GM12878 (cell line): ENCODE measurements at regions not wholly inside any gene's neighbourhood (a gene's known extent, or its start where the extent isn't known, plus 50 kb on each side); places are given as distances from the start of the nearest gene placed in this dataset.

Experiments used
- ATAC-seq: fragments of 200-7000 bp; cut with Tn5 transposase; 3 replicates; pipeline ENCODE4 v1.9.1; 2020; ENCODE audit warnings: mild to moderate bottlenecking, moderate library complexity
- BruUV-seq: library from RNA; stranded (reverse); fragments of 400-500 nt; replicated peaks from 2 replicates; lab custom pipeline; 2021; lab: Mats Ljungman, UMichigan
- CTCF ChIA-PET: fragments of 300-600 bp; sonication (Branson Sonifier 250); formaldehyde crosslinking; extraction: SDS; loops from one replicate; lab custom pipeline; 2021; ENCODE audit warnings: inconsistent platforms; lab: Yijun Ruan, JAX
- POLR2A ChIA-PET: fragments of 350-600 bp; formaldehyde crosslinking; extraction: SDS; loops from one replicate; lab custom pipeline; 2021; ENCODE audit warnings: inconsistent platforms; lab: Charles Lee
- RAD21 ChIA-PET: fragments of 300-600 bp; sonication (Branson Sonifier 250); formaldehyde crosslinking; loops from one replicate; lab custom pipeline; 2023; ENCODE audit warnings: antibody characterized with exemption; ENCODE audit not compliant: unreplicated experiment; lab: Charles Lee
- SMC1A ChIA-PET: fragments of 300-600 bp; sonication (Branson Sonifier 250); formaldehyde crosslinking; loops from one replicate; lab custom pipeline; 2023; ENCODE audit not compliant: unreplicated experiment, uncharacterized antibody; lab: Charles Lee
- DNase-seq: peaks from one replicate; pipeline ENCODE4 v3.0.0-alpha.2; 2011; ENCODE audit warnings: low read depth, low spot score
- FAIRE-seq: peaks from 3 replicates; lab custom pipeline; 2011; peaks lifted over from hg19 to GRCh38; lab: Jason Lieb, UNC
- H2AFZ ChIP-seq: 2 replicates; pipeline ENCODE4 v1.6.0; 2011; ENCODE audit warnings: low read depth, low read length, control low read depth; ENCODE audit not compliant: control insufficient read depth
- H3K27ac ChIP-seq: 2 replicates; pipeline ENCODE4 v1.5.1; 2011; ENCODE audit warnings: control low read depth; ENCODE audit not compliant: control insufficient read depth, insufficient read depth
- H3K27me3 ChIP-seq, 2 experiments: replicated peaks in 1 of 2; 2 replicates each; pipeline versions ENCODE4 v1.6.0 to v1.6.1; 2011; ENCODE audit warnings: low read length in 1 of 2; ENCODE audit not compliant: control insufficient read depth in 2 of 2, insufficient read depth in 2 of 2
- H3K36me3 ChIP-seq, 2 experiments: 2 replicates each; pipeline ENCODE4 v1.5.1; 2011; ENCODE audit warnings: low read length in 1 of 2; ENCODE audit not compliant: control insufficient read depth in 2 of 2, insufficient read depth in 2 of 2
- H3K4me1 ChIP-seq: 2 replicates; pipeline ENCODE4 v1.6.1; 2011; ENCODE audit warnings: mild to moderate bottlenecking, low read length, moderate library complexity, mixed read lengths; ENCODE audit not compliant: control insufficient read depth, insufficient read depth
- H3K4me2 ChIP-seq: 2 replicates; pipeline ENCODE4 v1.6.0; 2011; ENCODE audit warnings: control low read depth; ENCODE audit not compliant: control insufficient read depth, insufficient read depth
- H3K4me3 ChIP-seq: fragments of 200-600 bp; sonication (generic); 2 replicates; pipeline ENCODE4 v1.5.1; 2016
- H3K79me2 ChIP-seq: 2 replicates; pipeline ENCODE4 v1.6.0; 2011; ENCODE audit warnings: low read length; ENCODE audit not compliant: control insufficient read depth, insufficient read depth
- H3K9ac ChIP-seq: 2 replicates; pipeline ENCODE4 v1.8.0; 2011; ENCODE audit warnings: low read length, control low read depth, mixed read lengths; ENCODE audit not compliant: control insufficient read depth, insufficient read depth
- H3K9me3 ChIP-seq: replicated peaks from 3 replicates; pipeline ENCODE4 v1.5.1; 2011; ENCODE audit warnings: mild to moderate bottlenecking, low read length; ENCODE audit not compliant: control insufficient read depth, insufficient read depth
- H4K20me1 ChIP-seq: 2 replicates; pipeline ENCODE4 v1.6.0; 2011; ENCODE audit not compliant: control insufficient read depth, insufficient read depth
- FOXM1 ChIP-seq: IDR thresholded peaks from 2 replicates; pipeline ENCODE4 v1.6.1; 2012; ENCODE audit warnings: low read depth, mild to moderate bottlenecking, inconsistent platforms, low read length, moderate library complexity
- HDAC6 ChIP-seq: fragments of 200-600 bp; sonication (generic); IDR thresholded peaks from one replicate; pipeline ENCODE4 v1.8.0; 2017; ENCODE audit warnings: antibody characterized with exemption; ENCODE audit not compliant: unreplicated experiment
- IRF4 ChIP-seq: IDR thresholded peaks from 2 replicates; pipeline ENCODE4 v1.6.1; 2011; ENCODE audit warnings: low read depth, low read length
- NFYB ChIP-seq: IDR thresholded peaks from 2 replicates; pipeline ENCODE4 v1.6.1; 2011; ENCODE audit warnings: low read depth, mild to moderate bottlenecking, low read length, improper control_type of control experiment, moderate library complexity; ENCODE audit not compliant: insufficient read depth
- NR2C1 ChIP-seq: fragments of 450-650 bp; IDR thresholded peaks from 2 replicates; pipeline ENCODE4 v1.6.1; 2017; ENCODE audit warnings: antibody characterized with exemption, mild to moderate bottlenecking, moderate library complexity
- PKNOX1 ChIP-seq: fragments of 450-650 bp; IDR thresholded peaks from 2 replicates; pipeline ENCODE4 v1.6.1; 2016; ENCODE audit warnings: mild to moderate bottlenecking
- RAD21 ChIP-seq: IDR thresholded peaks from 2 replicates; pipeline ENCODE4 v1.6.1; 2011; ENCODE audit warnings: mild to moderate bottlenecking, low read depth, low read length, moderate library complexity; ENCODE audit not compliant: insufficient read depth
- SMAD1 ChIP-seq: fragments of 450-650 bp; IDR thresholded peaks from 2 replicates; pipeline ENCODE4 v1.6.1; 2018; ENCODE audit warnings: mild to moderate bottlenecking, low read depth; ENCODE audit not compliant: partially characterized antibody
- SPI1 ChIP-seq: IDR thresholded peaks from 2 replicates; pipeline ENCODE4 v1.6.1; 2011; ENCODE audit warnings: low read depth, mild to moderate bottlenecking, low read length, moderate library complexity, borderline replicate concordance; ENCODE audit not compliant: insufficient read depth
- WGBS: methylation state at CpG from one replicate; pipeline ENCODE4 v1.1.6; 2016; ENCODE audit warnings: low lambda C conversion rate; ENCODE audit not compliant: insufficient replicate concordance, insufficient coverage; ENCODE audit errors: missing lambda C conversion rate; 5-methylcytosine and 5-hydroxymethylcytosine counted together
- in situ Hi-C: fragments of 300-500 bp; cut with MboI; formaldehyde crosslinking; loops from 9 replicates; pipeline ENCODE4 v1.14.3; 2018; ENCODE audit warnings: mixed read lengths
- intact Hi-C: fragments of 100-400 bp; cut with micrococcal nuclease; formaldehyde crosslinking; loops from one replicate; pipeline ENCODE4 v1.14.2; 2022; ENCODE audit not compliant: unreplicated experiment
- TF ChIP-seq, protein P1 (sequence below): IDR thresholded peaks from 2 replicates; pipeline ENCODE4 v1.6.1; 2012; ENCODE audit warnings: low read depth, low read length, improper control_type of control experiment
- TF ChIP-seq, protein P2 (sequence below): fragments of 450-650 bp; formaldehyde crosslinking; IDR thresholded peaks from 2 replicates; pipeline ENCODE4 v1.4.0; 2020; ENCODE audit warnings: mild to moderate bottlenecking, moderate library complexity
- TF ChIP-seq, protein P3 (sequence below): IDR thresholded peaks from 2 replicates; pipeline ENCODE4 v1.6.1; 2012; ENCODE audit warnings: mild to moderate bottlenecking, low read depth, low read length
- TF ChIP-seq, protein P4 (sequence below): IDR thresholded peaks from 2 replicates; pipeline ENCODE4 v1.6.1; 2012; ENCODE audit warnings: low read depth, low read length, improper control_type of control experiment

DNA sequence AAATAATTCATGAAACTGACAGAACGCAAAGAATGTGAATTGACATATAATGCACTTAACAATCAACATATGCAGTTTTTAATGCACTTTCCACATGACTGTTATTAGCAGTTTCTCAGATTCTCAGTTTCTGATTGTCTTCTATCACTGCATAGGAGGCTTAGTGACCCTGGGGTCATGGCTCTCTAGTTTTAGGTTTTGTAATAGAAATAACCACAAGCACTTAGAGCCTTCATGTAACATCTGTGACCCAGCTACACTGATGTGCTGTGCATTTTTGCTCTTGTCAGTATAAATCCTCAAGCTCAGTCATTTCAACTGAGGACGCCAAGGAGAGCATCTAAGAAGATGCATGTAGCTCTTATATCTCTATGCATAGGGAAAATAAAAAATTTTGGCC lies 163.1 kb upstream of the IZUMO3 start:
- in situ Hi-C loops, result no loop called here
- Histone ChIP-seq H3K9me3 (no peaks in the 10 kb centered on the region), H3K4me2 (no peak overlapping the region), H3K4me1 (no peaks in the 10 kb centered on the region), H3K27ac (no peak overlapping the region), H3K4me3 (no peak overlapping the region), H4K20me1 (no peaks in the 10 kb centered on the region), H3K27me3 (no peaks in the 10 kb centered on the region), H2AFZ (no peak overlapping the region), H3K9ac (no peak overlapping the region), H3K36me3 (no peaks in the 10 kb centered on the region), H3K79me2 (no peaks in the 10 kb centered on the region)
- RAD21 ChIA-PET, result no interaction called here
- no TSS peak for BruUV-seq
- TF ChIP-seq, protein P1, sequence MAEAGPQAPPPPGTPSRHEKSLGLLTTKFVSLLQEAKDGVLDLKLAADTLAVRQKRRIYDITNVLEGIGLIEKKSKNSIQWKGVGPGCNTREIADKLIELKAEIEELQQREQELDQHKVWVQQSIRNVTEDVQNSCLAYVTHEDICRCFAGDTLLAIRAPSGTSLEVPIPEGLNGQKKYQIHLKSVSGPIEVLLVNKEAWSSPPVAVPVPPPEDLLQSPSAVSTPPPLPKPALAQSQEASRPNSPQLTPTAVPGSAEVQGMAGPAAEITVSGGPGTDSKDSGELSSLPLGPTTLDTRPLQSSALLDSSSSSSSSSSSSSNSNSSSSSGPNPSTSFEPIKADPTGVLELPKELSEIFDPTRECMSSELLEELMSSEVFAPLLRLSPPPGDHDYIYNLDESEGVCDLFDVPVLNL, result no peak
- no peak for TF ChIP-seq NR2C1
- TF ChIP-seq, protein P2, sequence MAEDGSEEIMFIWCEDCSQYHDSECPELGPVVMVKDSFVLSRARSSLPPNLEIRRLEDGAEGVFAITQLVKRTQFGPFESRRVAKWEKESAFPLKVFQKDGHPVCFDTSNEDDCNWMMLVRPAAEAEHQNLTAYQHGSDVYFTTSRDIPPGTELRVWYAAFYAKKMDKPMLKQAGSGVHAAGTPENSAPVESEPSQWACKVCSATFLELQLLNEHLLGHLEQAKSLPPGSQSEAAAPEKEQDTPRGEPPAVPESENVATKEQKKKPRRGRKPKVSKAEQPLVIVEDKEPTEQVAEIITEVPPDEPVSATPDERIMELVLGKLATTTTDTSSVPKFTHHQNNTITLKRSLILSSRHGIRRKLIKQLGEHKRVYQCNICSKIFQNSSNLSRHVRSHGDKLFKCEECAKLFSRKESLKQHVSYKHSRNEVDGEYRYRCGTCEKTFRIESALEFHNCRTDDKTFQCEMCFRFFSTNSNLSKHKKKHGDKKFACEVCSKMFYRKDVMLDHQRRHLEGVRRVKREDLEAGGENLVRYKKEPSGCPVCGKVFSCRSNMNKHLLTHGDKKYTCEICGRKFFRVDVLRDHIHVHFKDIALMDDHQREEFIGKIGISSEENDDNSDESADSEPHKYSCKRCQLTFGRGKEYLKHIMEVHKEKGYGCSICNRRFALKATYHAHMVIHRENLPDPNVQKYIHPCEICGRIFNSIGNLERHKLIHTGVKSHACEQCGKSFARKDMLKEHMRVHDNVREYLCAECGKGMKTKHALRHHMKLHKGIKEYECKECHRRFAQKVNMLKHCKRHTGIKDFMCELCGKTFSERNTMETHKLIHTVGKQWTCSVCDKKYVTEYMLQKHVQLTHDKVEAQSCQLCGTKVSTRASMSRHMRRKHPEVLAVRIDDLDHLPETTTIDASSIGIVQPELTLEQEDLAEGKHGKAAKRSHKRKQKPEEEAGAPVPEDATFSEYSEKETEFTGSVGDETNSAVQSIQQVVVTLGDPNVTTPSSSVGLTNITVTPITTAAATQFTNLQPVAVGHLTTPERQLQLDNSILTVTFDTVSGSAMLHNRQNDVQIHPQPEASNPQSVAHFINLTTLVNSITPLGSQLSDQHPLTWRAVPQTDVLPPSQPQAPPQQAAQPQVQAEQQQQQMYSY (CRISPR knock-in tag), result no peak
- TF ChIP-seq IRF4, result no peak
- TF ChIP-seq FOXM1, result no peak
- TF ChIP-seq RAD21, result no peak
- TF ChIP-seq HDAC6, result no peak
- no peak for TF ChIP-seq SPI1
- no peak for TF ChIP-seq NFYB
- TF ChIP-seq, protein P3, sequence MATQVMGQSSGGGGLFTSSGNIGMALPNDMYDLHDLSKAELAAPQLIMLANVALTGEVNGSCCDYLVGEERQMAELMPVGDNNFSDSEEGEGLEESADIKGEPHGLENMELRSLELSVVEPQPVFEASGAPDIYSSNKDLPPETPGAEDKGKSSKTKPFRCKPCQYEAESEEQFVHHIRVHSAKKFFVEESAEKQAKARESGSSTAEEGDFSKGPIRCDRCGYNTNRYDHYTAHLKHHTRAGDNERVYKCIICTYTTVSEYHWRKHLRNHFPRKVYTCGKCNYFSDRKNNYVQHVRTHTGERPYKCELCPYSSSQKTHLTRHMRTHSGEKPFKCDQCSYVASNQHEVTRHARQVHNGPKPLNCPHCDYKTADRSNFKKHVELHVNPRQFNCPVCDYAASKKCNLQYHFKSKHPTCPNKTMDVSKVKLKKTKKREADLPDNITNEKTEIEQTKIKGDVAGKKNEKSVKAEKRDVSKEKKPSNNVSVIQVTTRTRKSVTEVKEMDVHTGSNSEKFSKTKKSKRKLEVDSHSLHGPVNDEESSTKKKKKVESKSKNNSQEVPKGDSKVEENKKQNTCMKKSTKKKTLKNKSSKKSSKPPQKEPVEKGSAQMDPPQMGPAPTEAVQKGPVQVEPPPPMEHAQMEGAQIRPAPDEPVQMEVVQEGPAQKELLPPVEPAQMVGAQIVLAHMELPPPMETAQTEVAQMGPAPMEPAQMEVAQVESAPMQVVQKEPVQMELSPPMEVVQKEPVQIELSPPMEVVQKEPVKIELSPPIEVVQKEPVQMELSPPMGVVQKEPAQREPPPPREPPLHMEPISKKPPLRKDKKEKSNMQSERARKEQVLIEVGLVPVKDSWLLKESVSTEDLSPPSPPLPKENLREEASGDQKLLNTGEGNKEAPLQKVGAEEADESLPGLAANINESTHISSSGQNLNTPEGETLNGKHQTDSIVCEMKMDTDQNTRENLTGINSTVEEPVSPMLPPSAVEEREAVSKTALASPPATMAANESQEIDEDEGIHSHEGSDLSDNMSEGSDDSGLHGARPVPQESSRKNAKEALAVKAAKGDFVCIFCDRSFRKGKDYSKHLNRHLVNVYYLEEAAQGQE, result no peak
- TF ChIP-seq PKNOX1, result no peak
- no peak for TF ChIP-seq SMAD1
- TF ChIP-seq, protein P4, sequence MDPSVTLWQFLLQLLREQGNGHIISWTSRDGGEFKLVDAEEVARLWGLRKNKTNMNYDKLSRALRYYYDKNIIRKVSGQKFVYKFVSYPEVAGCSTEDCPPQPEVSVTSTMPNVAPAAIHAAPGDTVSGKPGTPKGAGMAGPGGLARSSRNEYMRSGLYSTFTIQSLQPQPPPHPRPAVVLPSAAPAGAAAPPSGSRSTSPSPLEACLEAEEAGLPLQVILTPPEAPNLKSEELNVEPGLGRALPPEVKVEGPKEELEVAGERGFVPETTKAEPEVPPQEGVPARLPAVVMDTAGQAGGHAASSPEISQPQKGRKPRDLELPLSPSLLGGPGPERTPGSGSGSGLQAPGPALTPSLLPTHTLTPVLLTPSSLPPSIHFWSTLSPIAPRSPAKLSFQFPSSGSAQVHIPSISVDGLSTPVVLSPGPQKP, result no peak
- intact Hi-C loops, result no loop called here
- POLR2A ChIA-PET, result no interaction called here
- ATAC-seq (no peak), DNase-seq (no peak), FAIRE-seq (no peak)
- SMC1A ChIA-PET, result no interaction called here
- 14% methylated on average over 2 of the region's 2 CpGs for WGBS
- CTCF ChIA-PET, result no interaction called here
